ENCODE measurements at regions not wholly inside any gene's neighbourhood (a gene's known extent, or its start where the extent isn't known, plus 50 kb on each side); places are given as distances from the start of the nearest gene placed in this dataset.
"Not testable (repeated sequence)": the region's sequence is repeated elsewhere in the genome, so short reads cannot be mapped to it uniquely, and the experiment has no call there.

- Histone ChIP-seq H3K27ac (ENCODE audit: low read depth, low read length) (no peak overlapping the region), H3K4me3 (ENCODE audit: low read length) (no peak overlapping the region), H3K36me3 (ENCODE audit: control insufficient read depth, insufficient read depth, low read length) (no peaks in the 10 kb centered on the region), H3K9ac (ENCODE audit: low read length) (no peak overlapping the region), H3K4me1 (ENCODE audit: control insufficient read depth, insufficient read depth, low read length) (no peaks in the 10 kb centered on the region), H3K27me3 (ENCODE audit: control insufficient read depth, insufficient read depth, low read length) (no peaks in the 10 kb centered on the region)
These were observed 278.6 kb upstream of the KLF3 start for GRCh38 chr4:38385093-38386004.

- H3K9ac ChIP-seq (ENCODE audit: low read length): no peak overlapping the region
- H3K27me3 ChIP-seq (ENCODE audit: control insufficient read depth, insufficient read depth, low read length): no peaks in the 10 kb centered on the region
- H3K4me1 ChIP-seq (ENCODE audit: control insufficient read depth, insufficient read depth, low read length): no peaks in the 10 kb centered on the region
- H3K4me3 ChIP-seq (ENCODE audit: low read length): no peak overlapping the region
- no peaks in the 10 kb centered on the region for H3K36me3 ChIP-seq (ENCODE audit: control insufficient read depth, insufficient read depth, low read length)
- no peak overlapping the region for H3K27ac ChIP-seq (ENCODE audit: low read depth, low read length)
These were observed 277.9 kb upstream of the KLF3 start for GRCh38 chr4:38386005-38386551.

- no peaks in the 10 kb centered on the region for H3K4me1 ChIP-seq (ENCODE audit: control insufficient read depth, insufficient read depth, low read length)
- H3K9ac ChIP-seq (ENCODE audit: low read length): no peak overlapping the region
- H3K36me3 ChIP-seq (ENCODE audit: control insufficient read depth, insufficient read depth, low read length): no peaks in the 10 kb centered on the region
- no peaks in the 10 kb centered on the region for H3K27me3 ChIP-seq (ENCODE audit: control insufficient read depth, insufficient read depth, low read length)
- no peak overlapping the region for H3K4me3 ChIP-seq (ENCODE audit: low read length)
- no peak overlapping the region for H3K27ac ChIP-seq (ENCODE audit: low read depth, low read length)
These were observed 277.3 kb upstream of the KLF3 start for GRCh38 chr4:38386654-38387188.

- no peaks in the 10 kb centered on the region for H3K4me1 ChIP-seq (ENCODE audit: control insufficient read depth, insufficient read depth, low read length)
- no peaks in the 10 kb centered on the region for H3K36me3 ChIP-seq (ENCODE audit: control insufficient read depth, insufficient read depth, low read length)
- H3K9ac ChIP-seq (ENCODE audit: low read length): no peak overlapping the region
- no peak overlapping the region for H3K27ac ChIP-seq (ENCODE audit: low read depth, low read length)
- H3K27me3 ChIP-seq (ENCODE audit: control insufficient read depth, insufficient read depth, low read length): no peaks in the 10 kb centered on the region
- no peak overlapping the region for H3K4me3 ChIP-seq (ENCODE audit: low read length)
These were observed 276.7 kb upstream of the KLF3 start for GRCh38 chr4:38387348-38387747.

- Histone ChIP-seq H3K27me3 (ENCODE audit: control insufficient read depth, insufficient read depth, low read length) (no peaks in the 10 kb centered on the region), H3K4me3 (ENCODE audit: low read length) (no peak overlapping the region), H3K27ac (ENCODE audit: low read depth, low read length) (no peak overlapping the region), H3K36me3 (ENCODE audit: control insufficient read depth, insufficient read depth, low read length) (no peaks in the 10 kb centered on the region), H3K4me1 (ENCODE audit: control insufficient read depth, insufficient read depth, low read length) (no peaks in the 10 kb centered on the region), H3K9ac (ENCODE audit: low read length) (no peak overlapping the region)
These were observed 276.2 kb upstream of the KLF3 start for GRCh38 chr4:38387819-38388218.

GRCh38 chr4:38388907-38389306, 275.1 kb upstream of the KLF3 start:
- not testable (repeated sequence) for H3K9ac ChIP-seq (ENCODE audit: low read length); H3K27me3 ChIP-seq (ENCODE audit: control insufficient read depth, insufficient read depth, low read length); H3K27ac ChIP-seq (ENCODE audit: low read depth, low read length); H3K36me3 ChIP-seq (ENCODE audit: control insufficient read depth, insufficient read depth, low read length); H3K4me3 ChIP-seq (ENCODE audit: low read length); H3K4me1 ChIP-seq (ENCODE audit: control insufficient read depth, insufficient read depth, low read length)

GRCh38 chr4:38390969-38391545, 272.9 kb upstream of the KLF3 start:
- H3K9ac ChIP-seq (ENCODE audit: low read length): no peak overlapping the region
- no peak overlapping the region for H3K27ac ChIP-seq (ENCODE audit: low read depth, low read length)
- H3K4me1 ChIP-seq (ENCODE audit: control insufficient read depth, insufficient read depth, low read length): no peaks in the 10 kb centered on the region
- H3K36me3 ChIP-seq (ENCODE audit: control insufficient read depth, insufficient read depth, low read length): no peaks in the 10 kb centered on the region
- H3K27me3 ChIP-seq (ENCODE audit: control insufficient read depth, insufficient read depth, low read length): no peaks in the 10 kb centered on the region
- H3K4me3 ChIP-seq (ENCODE audit: low read length): no peak overlapping the region

GRCh38 chr4:38392223-38392855, 271.7 kb upstream of the KLF3 start:
- Histone ChIP-seq H3K4me1 (ENCODE audit: control insufficient read depth, insufficient read depth, low read length) (no peaks in the 10 kb centered on the region), H3K4me3 (ENCODE audit: low read length) (no peak overlapping the region)

GRCh38 chr4:38396091-38396490, 267.9 kb upstream of the KLF3 start:
- Histone ChIP-seq H3K9ac (ENCODE audit: low read length) (no peak overlapping the region), H3K4me3 (ENCODE audit: low read length) (no peak overlapping the region), H3K27ac (ENCODE audit: low read depth, low read length) (no peak overlapping the region), H3K36me3 (ENCODE audit: control insufficient read depth, insufficient read depth, low read length) (no peaks in the 10 kb centered on the region), H3K4me1 (ENCODE audit: control insufficient read depth, insufficient read depth, low read length) (no peaks in the 10 kb centered on the region), H3K27me3 (ENCODE audit: control insufficient read depth, insufficient read depth, low read length) (no peaks in the 10 kb centered on the region)

More at GRCh38 chr4:38392223-38392855, 271.7 kb upstream of the KLF3 start:
- Histone ChIP-seq H3K27me3 (ENCODE audit: control insufficient read depth, insufficient read depth, low read length) (no peaks in the 10 kb centered on the region), H3K9ac (ENCODE audit: low read length) (no peak overlapping the region), H3K27ac (ENCODE audit: low read depth, low read length) (no peak overlapping the region), H3K36me3 (ENCODE audit: control insufficient read depth, insufficient read depth, low read length) (no peaks in the 10 kb centered on the region)

- Histone ChIP-seq H3K9ac (ENCODE audit: low read length) (no peak overlapping the region), H3K27ac (ENCODE audit: low read depth, low read length) (no peak overlapping the region), H3K36me3 (ENCODE audit: control insufficient read depth, insufficient read depth, low read length) (no peaks in the 10 kb centered on the region), H3K4me3 (ENCODE audit: low read length) (no peak overlapping the region), H3K4me1 (ENCODE audit: control insufficient read depth, insufficient read depth, low read length) (no peaks in the 10 kb centered on the region), H3K27me3 (ENCODE audit: control insufficient read depth, insufficient read depth, low read length) (no peaks in the 10 kb centered on the region)
These were observed 267.0 kb upstream of the KLF3 start for GRCh38 chr4:38396845-38397547.

- H3K4me1 ChIP-seq (ENCODE audit: control insufficient read depth, insufficient read depth, low read length): no peaks in the 10 kb centered on the region
- no peak overlapping the region for H3K9ac ChIP-seq (ENCODE audit: low read length)
These were observed 263.1 kb upstream of the KLF3 start for GRCh38 chr4:38400946-38401345.

GRCh38 chr4:38406243-38406642, 257.8 kb upstream of the KLF3 start:
- H3K4me1 ChIP-seq (ENCODE audit: control insufficient read depth, insufficient read depth, low read length): no peaks in the 10 kb centered on the region
- no peak overlapping the region for H3K9ac ChIP-seq (ENCODE audit: low read length)
- no peaks in the 10 kb centered on the region for H3K36me3 ChIP-seq (ENCODE audit: control insufficient read depth, insufficient read depth, low read length)
- no peaks in the 10 kb centered on the region for H3K27me3 ChIP-seq (ENCODE audit: control insufficient read depth, insufficient read depth, low read length)
- no peak overlapping the region for H3K4me3 ChIP-seq (ENCODE audit: low read length)
- H3K27ac ChIP-seq (ENCODE audit: low read depth, low read length): no peak overlapping the region

More at GRCh38 chr4:38400946-38401345, 263.1 kb upstream of the KLF3 start:
- H3K27ac ChIP-seq (ENCODE audit: low read depth, low read length): no peak overlapping the region
- H3K36me3 ChIP-seq (ENCODE audit: control insufficient read depth, insufficient read depth, low read length): no peaks in the 10 kb centered on the region
- no peaks in the 10 kb centered on the region for H3K27me3 ChIP-seq (ENCODE audit: control insufficient read depth, insufficient read depth, low read length)
- no peak overlapping the region for H3K4me3 ChIP-seq (ENCODE audit: low read length)
